GM12891 (cell line): ENCODE measurements at regions not wholly inside any gene's neighbourhood (a gene's known extent, or its start where the extent isn't known, plus 50 kb on each side); places are given as distances from the start of the nearest gene placed in this dataset.
"Not testable (repeated sequence)": the region's sequence is repeated elsewhere in the genome, so short reads cannot be mapped to it uniquely, and the experiment has no call there.

ENCODE experiments used
- PAX5 ChIP-seq: IDR thresholded peaks from 2 replicates; pipeline ENCODE4 v1.6.1; 2011; ENCODE audit warnings: low read length, moderate library complexity, mild to moderate bottlenecking; ENCODE audit not compliant: insufficient read depth, severe bottlenecking
- TAF1 ChIP-seq: IDR thresholded peaks from 2 replicates; pipeline ENCODE4 v1.6.1; 2011; ENCODE audit warnings: low read depth, low read length, control low read depth

DNA sequence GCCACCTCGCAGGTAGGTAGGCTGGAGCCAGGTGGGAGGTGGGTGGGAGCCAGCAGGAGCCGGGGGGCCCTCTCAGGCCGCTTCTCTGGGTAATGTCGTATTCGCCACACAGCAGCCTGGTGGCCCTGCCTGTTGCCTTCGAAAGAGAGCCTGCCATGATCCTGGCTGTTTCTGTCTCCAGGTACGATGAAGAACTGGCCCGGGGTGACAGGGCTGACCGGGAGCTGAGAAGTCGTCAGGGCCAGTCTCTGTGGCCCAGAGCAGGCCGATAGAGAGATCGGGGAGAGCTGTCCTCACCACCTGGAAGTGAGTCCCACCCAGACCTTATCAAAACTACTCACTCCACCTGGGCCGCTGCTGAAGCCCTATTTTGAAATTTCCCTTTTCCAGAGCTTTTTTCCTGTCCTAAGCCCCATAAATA lies 123.9 kb upstream of the TPTE start:
- TF ChIP-seq TAF1, PAX5: not testable (repeated sequence)
